ENCODE measurements at regions not wholly inside any gene's neighbourhood (a gene's known extent, or its start where the extent isn't known, plus 50 kb on each side); places are given as distances from the start of the nearest gene placed in this dataset.

DNA sequence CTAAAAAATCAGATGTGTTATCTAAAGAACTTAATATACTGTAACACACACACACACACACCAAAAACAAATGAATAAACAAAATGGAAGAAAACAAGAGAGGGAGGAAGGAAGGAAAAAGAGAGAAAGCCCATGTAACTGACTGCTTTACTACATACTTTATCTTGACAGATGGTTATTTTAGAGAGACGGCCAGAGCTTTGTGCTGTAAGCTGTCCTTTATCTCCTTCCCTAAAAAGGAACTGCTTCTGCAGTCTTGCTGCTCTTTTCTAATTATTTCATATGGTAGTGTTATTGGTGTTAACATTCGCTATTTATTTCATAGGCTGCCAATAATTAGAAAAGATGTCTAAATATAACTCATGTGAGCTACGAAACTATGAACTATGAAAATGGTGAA, 1384.6 kb downstream of the MRPL39 start:
- H3K4me1 Mint-ChIP-seq: no peaks in the 10 kb centered on the region
- H3K27ac Mint-ChIP-seq: no peak overlapping the region
- H3K4me3 Mint-ChIP-seq: no peak overlapping the region
- H3K36me3 Mint-ChIP-seq (ENCODE audit: low read depth): no peaks in the 10 kb centered on the region
- peaks cover 2% of the 10 kb centered on the region for H3K9me3 Mint-ChIP-seq
- H3K27me3 Mint-ChIP-seq (ENCODE audit: low read depth): no peaks in the 10 kb centered on the region
- TF ChIP-seq, protein P1, sequence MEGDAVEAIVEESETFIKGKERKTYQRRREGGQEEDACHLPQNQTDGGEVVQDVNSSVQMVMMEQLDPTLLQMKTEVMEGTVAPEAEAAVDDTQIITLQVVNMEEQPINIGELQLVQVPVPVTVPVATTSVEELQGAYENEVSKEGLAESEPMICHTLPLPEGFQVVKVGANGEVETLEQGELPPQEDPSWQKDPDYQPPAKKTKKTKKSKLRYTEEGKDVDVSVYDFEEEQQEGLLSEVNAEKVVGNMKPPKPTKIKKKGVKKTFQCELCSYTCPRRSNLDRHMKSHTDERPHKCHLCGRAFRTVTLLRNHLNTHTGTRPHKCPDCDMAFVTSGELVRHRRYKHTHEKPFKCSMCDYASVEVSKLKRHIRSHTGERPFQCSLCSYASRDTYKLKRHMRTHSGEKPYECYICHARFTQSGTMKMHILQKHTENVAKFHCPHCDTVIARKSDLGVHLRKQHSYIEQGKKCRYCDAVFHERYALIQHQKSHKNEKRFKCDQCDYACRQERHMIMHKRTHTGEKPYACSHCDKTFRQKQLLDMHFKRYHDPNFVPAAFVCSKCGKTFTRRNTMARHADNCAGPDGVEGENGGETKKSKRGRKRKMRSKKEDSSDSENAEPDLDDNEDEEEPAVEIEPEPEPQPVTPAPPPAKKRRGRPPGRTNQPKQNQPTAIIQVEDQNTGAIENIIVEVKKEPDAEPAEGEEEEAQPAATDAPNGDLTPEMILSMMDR (IDR thresholded peaks at IDR 0.05; ENCODE audit: unreplicated experiment in 3 of 3): no peak

DNA sequence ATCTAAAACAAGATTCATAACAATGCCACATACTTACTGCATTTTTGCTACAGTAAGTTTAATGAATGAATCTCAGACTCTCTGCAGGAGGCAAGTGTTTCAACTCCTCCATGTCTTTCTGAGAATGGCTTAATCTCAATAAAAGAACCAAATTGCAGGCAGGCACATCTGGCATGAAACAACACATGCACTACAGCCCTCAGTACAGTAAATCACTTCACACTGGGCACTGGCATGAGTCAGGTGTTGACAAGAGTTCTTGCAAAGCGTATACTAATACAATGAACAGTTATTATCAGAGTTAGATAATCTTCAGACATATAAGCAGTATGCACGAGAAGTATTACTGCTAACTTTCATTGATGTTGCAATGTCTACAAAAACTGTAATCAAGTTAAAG, 1386.8 kb downstream of the MRPL39 start:
- Mint-ChIP-seq H3K27ac (no peak overlapping the region), H3K4me1 (no peaks in the 10 kb centered on the region), H3K4me3 (no peak overlapping the region), H3K36me3 (ENCODE audit: low read depth) (no peaks in the 10 kb centered on the region), H3K9me3 (peaks cover 2% of the 10 kb centered on the region), H3K27me3 (ENCODE audit: low read depth) (no peaks in the 10 kb centered on the region)
- TF ChIP-seq, protein P1 (IDR thresholded peaks at IDR 0.05; ENCODE audit: unreplicated experiment in 3 of 3): no peak

DNA sequence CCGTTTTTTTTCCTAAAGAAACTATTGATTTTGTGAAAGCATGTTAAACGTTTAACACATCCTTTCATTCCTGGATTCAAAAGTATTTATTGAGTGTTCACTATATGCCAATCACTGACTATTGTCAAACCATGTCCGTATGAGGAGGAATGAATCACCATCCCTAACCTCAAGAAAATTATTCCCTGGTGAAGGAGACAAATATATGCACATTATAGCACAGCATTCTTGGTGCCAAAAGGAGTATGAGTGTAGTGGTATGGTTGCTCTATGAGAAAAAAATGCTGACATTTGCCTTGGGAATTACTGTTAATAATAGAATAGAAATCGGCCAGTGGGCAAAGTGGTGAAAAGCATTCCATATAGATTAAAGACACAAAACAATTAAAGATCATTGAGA, 1390.1 kb downstream of the MRPL39 start:
- H3K9me3 Mint-ChIP-seq: no peaks in the 10 kb centered on the region
- no peak overlapping the region for H3K4me3 Mint-ChIP-seq
- no peaks in the 10 kb centered on the region for H3K36me3 Mint-ChIP-seq (ENCODE audit: low read depth)
- H3K27me3 Mint-ChIP-seq (ENCODE audit: low read depth): no peaks in the 10 kb centered on the region
- TF ChIP-seq, protein P1 (IDR thresholded peaks at IDR 0.05; ENCODE audit: unreplicated experiment in 3 of 3): no peak
- no peaks in the 10 kb centered on the region for H3K4me1 Mint-ChIP-seq
- no peak overlapping the region for H3K27ac Mint-ChIP-seq

GRCh38 chr21:24210130-24210529, 1397.2 kb downstream of the MRPL39 start:
- TF ChIP-seq, protein P1 (IDR thresholded peaks at IDR 0.05; ENCODE audit: unreplicated experiment in 3 of 3): no peak
- H3K4me1 Mint-ChIP-seq: no peaks in the 10 kb centered on the region
- H3K36me3 Mint-ChIP-seq (ENCODE audit: low read depth): no peaks in the 10 kb centered on the region
- H3K27me3 Mint-ChIP-seq (ENCODE audit: low read depth): no peaks in the 10 kb centered on the region
- H3K27ac Mint-ChIP-seq: no peak overlapping the region
- peaks cover 16% of the 10 kb centered on the region for H3K9me3 Mint-ChIP-seq
- no peak overlapping the region for H3K4me3 Mint-ChIP-seq

- no peaks in the 10 kb centered on the region for H3K27me3 Mint-ChIP-seq (ENCODE audit: low read depth)
- H3K36me3 Mint-ChIP-seq (ENCODE audit: low read depth): no peaks in the 10 kb centered on the region
- H3K4me1 Mint-ChIP-seq: no peaks in the 10 kb centered on the region
- H3K4me3 Mint-ChIP-seq: no peak overlapping the region
- H3K27ac Mint-ChIP-seq: no peak overlapping the region
- TF ChIP-seq, protein P1 (IDR thresholded peaks at IDR 0.05; ENCODE audit: unreplicated experiment in 3 of 3): no peak
- H3K9me3 Mint-ChIP-seq: peaks cover 16% of the 10 kb centered on the region
Observed at GRCh38 chr21:24208562-24209260, 1398.6 kb downstream of the MRPL39 start.

DNA sequence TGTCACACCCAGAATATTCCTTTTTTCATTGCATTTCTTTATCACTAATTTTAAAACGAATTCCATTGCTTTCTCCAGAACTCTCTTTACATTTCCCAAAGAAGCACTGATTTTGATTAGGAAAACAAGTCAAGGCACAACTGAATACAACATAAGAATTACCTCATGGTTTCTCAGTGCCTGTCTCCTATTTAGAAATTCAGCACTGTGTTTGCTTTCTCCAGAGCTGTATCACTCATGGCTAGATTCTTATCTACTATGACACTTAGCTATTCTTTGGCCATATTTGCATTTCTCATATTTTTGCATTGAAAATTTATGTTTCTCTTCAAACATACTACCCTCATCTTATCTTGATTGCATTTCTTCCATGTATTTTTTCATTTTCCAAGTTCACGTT, 1402.0 kb downstream of the MRPL39 start:
- Mint-ChIP-seq H3K27me3 (ENCODE audit: low read depth) (no peaks in the 10 kb centered on the region), H3K36me3 (ENCODE audit: low read depth) (no peaks in the 10 kb centered on the region), H3K27ac (no peak overlapping the region), H3K9me3 (peaks cover 16% of the 10 kb centered on the region), H3K4me1 (no peaks in the 10 kb centered on the region), H3K4me3 (no peak overlapping the region)
- TF ChIP-seq, protein P1 (IDR thresholded peaks at IDR 0.05; ENCODE audit: unreplicated experiment in 3 of 3): no peak

Measured in nephron (organoid).